HCT116 (cell line): ENCODE measurements at regions not wholly inside any gene's neighbourhood (a gene's known extent, or its start where the extent isn't known, plus 50 kb on each side); places are given as distances from the start of the nearest gene placed in this dataset.

Experiments used
- CEBPB ChIP-seq: IDR thresholded peaks from 2 replicates; pipeline ENCODE4 v1.6.1; 2012; ENCODE audit warnings: low read depth
- CTCF ChIP-seq, 3 experiments: fragments of 200-600 bp in 1 of 3; sonication (generic) in 1 of 3; IDR thresholded peaks in 2 of 3; conservative IDR thresholded peaks in 1 of 3; 2 replicates each; pipeline ENCODE4 v1.5.1; 2012 to 2017; ENCODE audit warnings: low read depth in 2 of 3, low read length in 2 of 3, antibody characterized with exemption in 1 of 3, borderline replicate concordance in 1 of 3, control low read depth in 1 of 3, mild to moderate bottlenecking in 1 of 3, mixed read lengths in 1 of 3, mixed run types in 1 of 3, moderate library complexity in 1 of 3; ENCODE audit not compliant: insufficient read depth in 1 of 3
- EZH2 ChIP-seq: fragments of 200-600 bp; sonication (generic); IDR thresholded peaks from 2 replicates; pipeline ENCODE4 v1.6.1; 2017; ENCODE audit warnings: antibody characterized with exemption, mixed run types
- EZH2phosphoT487 ChIP-seq: fragments of 200-600 bp; IDR thresholded peaks from 2 replicates; pipeline ENCODE4 v1.6.1; 2018; ENCODE audit warnings: antibody characterized with exemption, borderline replicate concordance
- POLR2A ChIP-seq: IDR thresholded peaks from 2 replicates; pipeline ENCODE4 v1.7.0; 2011; ENCODE audit warnings: borderline replicate concordance; ENCODE audit not compliant: insufficient read depth, insufficient read length; ENCODE audit errors: extremely low read depth
- POLR2AphosphoS5 ChIP-seq: IDR thresholded peaks from 2 replicates; pipeline ENCODE4 v1.6.1; 2011; ENCODE audit warnings: mild to moderate bottlenecking, low read depth, low read length, moderate library complexity
- RAD21 ChIP-seq: IDR thresholded peaks from 2 replicates; pipeline ENCODE4 v1.6.1; 2012; ENCODE audit warnings: low read depth, mild to moderate bottlenecking
- SIN3A ChIP-seq: IDR thresholded peaks from 2 replicates; pipeline ENCODE4 v1.6.1; 2012; ENCODE audit warnings: low read depth
- SP1 ChIP-seq: IDR thresholded peaks from 2 replicates; pipeline ENCODE4 v1.6.1; 2012; ENCODE audit warnings: low read depth
- ZFX ChIP-seq: fragments of 450-650 bp; IDR thresholded peaks from 2 replicates; pipeline ENCODE4 v1.6.1; 2017
- ZNF274 ChIP-seq: fragments of 200-500 bp; sonication (Bioruptor generic); IDR thresholded peaks from 2 replicates; pipeline ENCODE4 v1.6.1; 2014; ENCODE audit warnings: mild to moderate bottlenecking, low read depth, low read length, inconsistent platforms

GRCh38 chr5:175001876-175002645 lies 277.7 kb downstream of the MSX2 start:
- TF ChIP-seq POLR2A (no peak), CTCF (IDR thresholded peaks at IDR 0.05 in 2 of 3, conservative IDR thresholded peaks at IDR 0.05 in 1 of 3; ENCODE audit: borderline replicate concordance in 1 of 3, insufficient read depth in 1 of 3, low read depth in 2 of 3, low read length in 2 of 3) (no peak), ZNF274 (no peak), CEBPB (no peak), EZH2 (no peak), POLR2AphosphoS5 (no peak), EZH2phosphoT487 (no peak), SIN3A (no peak), SP1 (no peak), ZFX (no peak), RAD21 (no peak)
